CD8-positive, alpha-beta memory T cell (primary cell): ENCODE measurements at regions not wholly inside any gene's neighbourhood (a gene's known extent, or its start where the extent isn't known, plus 50 kb on each side); places are given as distances from the start of the nearest gene placed in this dataset.
A peak's percentile ranks its signal among the peaks of the same experiment; 100 is the strongest.

Experiments used
- CTCF ChIA-PET: fragments of 350-600 bp; sonication (Branson Sonifier 250); formaldehyde crosslinking; loops from one replicate; lab custom pipeline; 2021; ENCODE audit warnings: antibody characterized with exemption; lab: Charles Lee
- POLR2A ChIA-PET: fragments of 350-600 bp; sonication (Branson Sonifier 250); formaldehyde crosslinking; loops from one replicate; lab custom pipeline; 2021; ENCODE audit warnings: antibody characterized with exemption; lab: Charles Lee
- DNase-seq, 5 donors: peaks; one replicate each; pipeline versions ENCODE4 v3.0.0 to v3.0.0-alpha.2; 2020 to 2022; ENCODE audit warnings: mixed read lengths in 1 of 5
- H3K27ac ChIP-seq: one replicate; pipeline ENCODE4 v1.7.0; 2013; ENCODE audit warnings: low read depth, mild to moderate bottlenecking, low read length, moderate library complexity
- H3K27me3 ChIP-seq: 2 replicates; pipeline ENCODE4 v1.7.0; 2013; ENCODE audit warnings: low read length, mild to moderate bottlenecking; ENCODE audit not compliant: insufficient read depth, poor library complexity, severe bottlenecking
- H3K36me3 ChIP-seq: 2 replicates; pipeline ENCODE4 v1.7.0; 2013; ENCODE audit warnings: mild to moderate bottlenecking, low read length, moderate library complexity; ENCODE audit not compliant: insufficient read depth
- H3K4me1 ChIP-seq: 2 replicates; pipeline ENCODE4 v1.7.0; 2013; ENCODE audit warnings: mild to moderate bottlenecking, low read length, moderate library complexity; ENCODE audit not compliant: insufficient read depth
- H3K4me3 ChIP-seq: 2 replicates; pipeline ENCODE4 v1.7.0; 2013; ENCODE audit warnings: mild to moderate bottlenecking, low read length
- H3K9me3 ChIP-seq: 2 replicates; pipeline ENCODE4 v1.7.0; 2013; ENCODE audit warnings: mild to moderate bottlenecking, low read length
- H3K27ac Mint-ChIP-seq, 8 donors: one replicate each; pipeline ENCODE4 v1.8.0; 2020 to 2021; ENCODE audit warnings: mixed read lengths in 8 of 8, mild to moderate bottlenecking in 6 of 8, inconsistent platforms in 3 of 8, moderate library complexity in 3 of 8
- H3K27me3 Mint-ChIP-seq, 2 donors: one replicate each; pipeline ENCODE4 v1.8.0; 2020 to 2021; ENCODE audit warnings: mixed read lengths in 2 of 2, mild to moderate bottlenecking in 1 of 2, moderate library complexity in 1 of 2
- H3K36me3 Mint-ChIP-seq, 3 donors: one replicate each; pipeline ENCODE4 v1.8.0; 2020 to 2021; ENCODE audit warnings: mixed read lengths in 3 of 3, inconsistent platforms in 1 of 3, mild to moderate bottlenecking in 1 of 3
- H3K4me1 Mint-ChIP-seq, 3 donors: one replicate each; pipeline ENCODE4 v1.8.0; 2020 to 2021; ENCODE audit warnings: mixed read lengths in 3 of 3, inconsistent platforms in 1 of 3, mild to moderate bottlenecking in 1 of 3
- H3K4me3 Mint-ChIP-seq, 7 donors: one replicate each; pipeline ENCODE4 v1.8.0; 2020 to 2021; ENCODE audit warnings: mixed read lengths in 7 of 7, mild to moderate bottlenecking in 6 of 7, moderate library complexity in 4 of 7, inconsistent platforms in 2 of 7
- H3K9me3 Mint-ChIP-seq, 5 donors: one replicate each; pipeline ENCODE4 v1.8.0; 2020 to 2022; ENCODE audit warnings: mixed read lengths in 5 of 5, mild to moderate bottlenecking in 3 of 5, moderate library complexity in 2 of 5, inconsistent platforms in 1 of 5

DNA sequence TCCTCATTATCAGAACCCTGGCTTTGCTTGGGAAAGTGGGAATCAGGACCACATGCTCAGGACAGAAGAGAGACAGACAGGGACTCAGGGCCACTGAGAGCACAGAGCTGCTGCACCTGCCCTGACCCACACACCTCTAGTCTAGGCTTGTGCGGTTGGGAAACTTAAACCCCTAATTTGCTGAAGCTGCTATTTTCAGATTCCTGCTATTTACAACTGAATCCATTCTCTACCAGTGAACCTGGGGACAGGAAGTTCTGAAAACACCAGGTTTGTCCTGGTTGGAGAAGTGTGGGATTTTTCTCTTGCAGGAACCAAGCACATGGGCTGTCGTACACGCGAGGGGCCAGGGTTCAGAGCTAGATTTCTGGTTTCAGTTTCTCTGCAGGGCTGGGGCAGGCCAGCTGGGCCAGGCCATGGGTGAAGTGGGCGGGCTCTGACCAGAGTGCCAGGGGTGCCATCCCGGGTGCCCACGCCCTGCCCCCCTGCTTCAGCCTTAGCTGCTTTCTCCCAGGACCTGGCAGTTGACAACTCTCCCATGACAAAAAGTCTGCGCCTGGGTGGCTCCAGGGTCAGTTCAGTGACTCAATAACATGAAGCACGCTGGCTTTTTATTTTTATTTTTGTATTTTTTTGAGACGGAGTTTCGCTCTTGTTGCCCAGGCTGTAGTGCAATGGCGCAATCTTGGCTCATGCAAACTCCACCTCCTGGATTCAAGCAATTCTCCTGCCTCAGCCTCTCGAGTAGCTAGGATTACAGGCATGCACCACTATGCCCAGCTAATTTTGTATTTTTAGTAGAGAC, 51.3 kb upstream of the SLC1A4 start:
- CTCF ChIA-PET, result interaction anchor here (0.7 kb wide), 1 partner anchor 20 kb away, joined by 3 read pairs; no protein-coding TSS in a partner anchor
- no peaks in the 10 kb centered on the region for H3K36me3 ChIP-seq
- H3K4me3 ChIP-seq, result no peak overlapping the region
- H3K4me1 ChIP-seq, result no peaks in the 10 kb centered on the region
- Mint-ChIP-seq H3K27me3 (peaks cover 0 to 9% of the 10 kb centered on the region in 2 donors), H3K9me3 (no peaks in the 10 kb centered on the region), H3K36me3 (no peaks in the 10 kb centered on the region), H3K27ac (no peak overlapping the region), H3K4me3 (no peak overlapping the region), H3K4me1 (peaks cover 9 to 17% (median 16%) of the 10 kb centered on the region in 3 donors)
- DNase-seq, result no peak
- H3K27ac ChIP-seq, result no peak overlapping the region
- no peaks in the 10 kb centered on the region for H3K9me3 ChIP-seq
- H3K27me3 ChIP-seq, result no peaks in the 10 kb centered on the region
- POLR2A ChIA-PET, result no interaction called here

DNA sequence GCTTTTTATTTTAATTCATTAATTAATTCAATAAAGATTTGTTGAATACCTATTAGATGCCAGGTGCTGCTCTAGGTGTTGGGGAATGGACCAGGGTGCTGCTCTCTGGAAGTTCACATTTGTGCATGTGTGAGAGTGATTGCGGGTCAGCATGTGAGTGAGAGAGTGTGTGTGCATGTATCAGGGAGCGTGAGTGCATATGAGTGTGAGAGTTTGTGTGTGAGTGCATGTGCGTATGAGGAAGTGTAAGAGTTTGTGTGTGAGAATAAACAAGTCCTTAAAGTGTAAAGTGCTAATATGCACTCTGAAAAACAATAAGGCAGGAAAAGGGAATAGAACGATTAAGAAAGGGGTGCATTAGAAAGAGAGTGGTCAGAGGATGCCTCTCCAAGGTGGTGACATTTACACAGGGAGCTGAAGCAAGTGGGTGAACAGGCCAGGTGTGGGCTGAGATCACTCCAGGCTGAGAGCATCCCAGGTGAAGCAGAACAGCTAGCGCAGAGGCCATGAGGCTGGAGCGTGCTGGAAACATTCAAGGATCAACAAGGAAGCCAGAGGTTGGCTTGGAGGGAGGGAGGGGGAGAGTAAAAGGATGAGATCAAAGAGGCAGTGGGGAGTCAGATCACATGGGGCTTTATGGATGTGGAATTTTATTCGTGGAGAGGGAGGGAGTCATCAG, 50.5 kb upstream of the SLC1A4 start:
- Mint-ChIP-seq H3K9me3 (no peaks in the 10 kb centered on the region), H3K4me3 (no peak overlapping the region), H3K4me1 (peaks cover 9 to 17% (median 16%) of the 10 kb centered on the region in 3 donors), H3K27ac (peak overlapping the region in 2 of 8 donors; percentile 9 to 48), H3K27me3 (peaks cover 0 to 9% of the 10 kb centered on the region in 2 donors), H3K36me3 (no peaks in the 10 kb centered on the region)
- H3K27me3 ChIP-seq, result no peaks in the 10 kb centered on the region
- H3K4me3 ChIP-seq, result no peak overlapping the region
- CTCF ChIA-PET, result no interaction called here
- H3K36me3 ChIP-seq, result no peaks in the 10 kb centered on the region
- H3K27ac ChIP-seq, result no peak overlapping the region
- no peak for DNase-seq
- H3K4me1 ChIP-seq, result no peaks in the 10 kb centered on the region
- POLR2A ChIA-PET, result no interaction called here
- no peaks in the 10 kb centered on the region for H3K9me3 ChIP-seq

DNA sequence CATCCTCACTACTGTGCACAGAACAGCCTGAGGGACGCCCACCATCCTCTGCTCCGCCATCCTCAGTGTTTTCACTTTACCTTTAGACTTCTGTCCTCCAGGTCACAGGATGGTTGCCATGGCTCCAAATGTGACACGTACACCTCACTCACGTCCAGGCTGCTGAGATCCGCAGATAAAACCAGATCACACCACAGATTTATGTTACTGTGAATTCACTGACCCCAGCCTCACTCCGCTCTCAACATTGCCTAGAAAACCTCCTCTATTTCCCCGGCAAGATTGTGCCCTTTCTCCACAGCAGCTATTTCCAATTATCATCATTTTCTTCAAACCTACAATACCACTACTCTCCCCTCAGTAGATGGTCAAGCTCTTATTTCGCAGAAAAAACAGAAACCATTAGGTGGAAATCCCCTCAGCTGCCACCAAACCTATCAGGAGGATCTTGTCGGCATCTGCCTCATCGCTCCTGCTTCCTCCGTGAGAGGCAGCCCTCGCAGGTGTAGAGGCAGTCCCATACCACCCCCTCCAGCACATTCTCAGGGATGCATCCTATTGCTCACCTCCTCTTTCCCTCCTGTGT, 49.8 kb upstream of the SLC1A4 start:
- Histone ChIP-seq H3K36me3 (no peaks in the 10 kb centered on the region), H3K9me3 (no peaks in the 10 kb centered on the region), H3K27me3 (no peaks in the 10 kb centered on the region), H3K4me3 (no peak overlapping the region), H3K27ac (no peak overlapping the region), H3K4me1 (no peaks in the 10 kb centered on the region)
- Mint-ChIP-seq H3K27me3 (peaks cover 0 to 8% of the 10 kb centered on the region in 2 donors), H3K4me1 (peaks cover 9 to 17% (median 16%) of the 10 kb centered on the region in 3 donors), H3K27ac (peak overlapping the region in 3 of 8 donors; percentile 20 to 76 (median 58)), H3K9me3 (no peaks in the 10 kb centered on the region), H3K36me3 (no peaks in the 10 kb centered on the region), H3K4me3 (peak overlapping the region in 3 of 7 donors; percentile 1 to 15 (median 14))
- CTCF ChIA-PET, result no interaction called here
- POLR2A ChIA-PET, result no interaction called here
- DNase-seq, result no peak
